Effector memory CD8-positive, alpha-beta T cell (primary cell): ENCODE measurements at regions not wholly inside any gene's neighbourhood (a gene's known extent, or its start where the extent isn't known, plus 50 kb on each side); places are given as distances from the start of the nearest gene placed in this dataset.
"Not testable (repeated sequence)": the region's sequence is repeated elsewhere in the genome, so short reads cannot be mapped to it uniquely, and the experiment has no call there.

Experiments
- ATAC-seq: fragments of 150-1000 bp; cut with Tn5 transposase; replicated peaks from 2 replicates; pipeline ENCODE4 v1.10.0; 2021; ENCODE audit warnings: mild to moderate bottlenecking, moderate library complexity
- DNase-seq, 3 experiments: peaks; one replicate each; pipeline ENCODE4 v3.0.0; 2021
- H3K27ac Mint-ChIP-seq, 2 donors: one replicate each; pipeline ENCODE4 v1.8.0; 2022; ENCODE audit warnings: mild to moderate bottlenecking in 2 of 2, mixed read lengths in 2 of 2, moderate library complexity in 2 of 2
- H3K27me3 Mint-ChIP-seq, 2 donors: one replicate each; pipeline ENCODE4 v1.8.0; 2022; ENCODE audit warnings: mixed read lengths in 2 of 2
- H3K36me3 Mint-ChIP-seq: one replicate; pipeline ENCODE4 v1.8.0; 2022; ENCODE audit warnings: mild to moderate bottlenecking, moderate library complexity, mixed read lengths; ENCODE audit not compliant: insufficient read depth
- H3K4me1 Mint-ChIP-seq, 2 donors: one replicate each; pipeline ENCODE4 v1.8.0; 2022; ENCODE audit warnings: low read depth in 2 of 2, mixed read lengths in 2 of 2
- H3K4me3 Mint-ChIP-seq, 2 donors: one replicate each; pipeline ENCODE4 v1.8.0; 2022; ENCODE audit warnings: mild to moderate bottlenecking in 2 of 2, mixed read lengths in 2 of 2, moderate library complexity in 2 of 2
- H3K9me3 Mint-ChIP-seq, 2 donors: one replicate each; pipeline ENCODE4 v1.8.0; 2022; ENCODE audit warnings: mixed read lengths in 2 of 2

- no peaks in the 10 kb centered on the region for H3K9me3 Mint-ChIP-seq
- H3K27ac Mint-ChIP-seq: no peak overlapping the region
These were observed 213.7 kb downstream of the TEX13C start for GRCh38 chrX:125533352-125533751.

GRCh38 chrX:125544031-125544660 lies 224.5 kb downstream of the TEX13C start:
- Mint-ChIP-seq H3K27me3 (no peaks in the 10 kb centered on the region), H3K36me3 (no peaks in the 10 kb centered on the region), H3K4me3 (no peak overlapping the region), H3K4me1 (no peaks in the 10 kb centered on the region), H3K9me3 (peaks cover 0 to 3% of the 10 kb centered on the region in 2 donors), H3K27ac (no peak overlapping the region)
- DNase-seq: no peak
- ATAC-seq: no peak

More at GRCh38 chrX:125533352-125533751, 213.7 kb downstream of the TEX13C start:
- no peak overlapping the region for H3K4me3 Mint-ChIP-seq
- ATAC-seq: no peak
- no peaks in the 10 kb centered on the region for H3K4me1 Mint-ChIP-seq
- DNase-seq: no peak
- no peaks in the 10 kb centered on the region for H3K27me3 Mint-ChIP-seq
- H3K36me3 Mint-ChIP-seq: no peaks in the 10 kb centered on the region

- H3K27ac Mint-ChIP-seq: no peak overlapping the region
- peaks cover 0 to 3% of the 10 kb centered on the region in 2 donors for H3K9me3 Mint-ChIP-seq
- H3K36me3 Mint-ChIP-seq: no peaks in the 10 kb centered on the region
- DNase-seq: no peak
- no peaks in the 10 kb centered on the region for H3K27me3 Mint-ChIP-seq
- H3K4me1 Mint-ChIP-seq: no peaks in the 10 kb centered on the region
- no peak overlapping the region for H3K4me3 Mint-ChIP-seq
- ATAC-seq: no peak
These were observed 225.2 kb downstream of the TEX13C start for GRCh38 chrX:125544856-125545255.

- Mint-ChIP-seq H3K27me3 (no peaks in the 10 kb centered on the region), H3K4me1 (no peaks in the 10 kb centered on the region), H3K9me3 (no peaks in the 10 kb centered on the region), H3K36me3 (no peaks in the 10 kb centered on the region), H3K27ac (no peak overlapping the region), H3K4me3 (no peak overlapping the region)
- no peak for ATAC-seq
- DNase-seq: no peak
These were observed 257.8 kb downstream of the TEX13C start for GRCh38 chrX:125577479-125577878.

- DNase-seq: no peak
These were observed 284.8 kb downstream of the TEX13C start for GRCh38 chrX:125604448-125604847.

GRCh38 chrX:125605145-125605544 lies 285.5 kb downstream of the TEX13C start:
- H3K36me3 Mint-ChIP-seq: no peaks in the 10 kb centered on the region
- H3K4me1 Mint-ChIP-seq: no peaks in the 10 kb centered on the region
- DNase-seq (no peak), ATAC-seq (no peak)
- H3K9me3 Mint-ChIP-seq: no peaks in the 10 kb centered on the region
- H3K27ac Mint-ChIP-seq: no peak overlapping the region
- H3K4me3 Mint-ChIP-seq: no peak overlapping the region
- H3K27me3 Mint-ChIP-seq: no peaks in the 10 kb centered on the region

More at GRCh38 chrX:125604448-125604847, 284.8 kb downstream of the TEX13C start:
- no peaks in the 10 kb centered on the region for H3K36me3 Mint-ChIP-seq
- H3K4me3 Mint-ChIP-seq: no peak overlapping the region
- H3K9me3 Mint-ChIP-seq: peaks cover 0 to 2% of the 10 kb centered on the region in 2 donors
- H3K27ac Mint-ChIP-seq: no peak overlapping the region
- H3K27me3 Mint-ChIP-seq: no peaks in the 10 kb centered on the region
- ATAC-seq: no peak
- H3K4me1 Mint-ChIP-seq: no peaks in the 10 kb centered on the region

GRCh38 chrX:125614591-125615343 lies 295.1 kb downstream of the TEX13C start:
- not testable (repeated sequence) for H3K4me3 Mint-ChIP-seq

GRCh38 chrX:125620715-125621587 lies 301.3 kb downstream of the TEX13C start:
- Mint-ChIP-seq H3K36me3 (no peaks in the 10 kb centered on the region), H3K9me3 (no peaks in the 10 kb centered on the region), H3K27ac (peak overlapping the region in 1 of 2 donors; percentile 13), H3K4me3 (no peak overlapping the region), H3K27me3 (no peaks in the 10 kb centered on the region), H3K4me1 (no peaks in the 10 kb centered on the region)
- ATAC-seq (no peak), DNase-seq (no peak)

More at GRCh38 chrX:125614591-125615343, 295.1 kb downstream of the TEX13C start:
- H3K9me3 Mint-ChIP-seq, ATAC-seq, DNase-seq, H3K27ac Mint-ChIP-seq, H3K4me1 Mint-ChIP-seq, H3K27me3 Mint-ChIP-seq, H3K36me3 Mint-ChIP-seq: not testable (repeated sequence)

GRCh38 chrX:125621588-125621927 lies 301.9 kb downstream of the TEX13C start:
- no peak for ATAC-seq
- no peak overlapping the region for H3K4me3 Mint-ChIP-seq
- DNase-seq: no peak
- no peaks in the 10 kb centered on the region for H3K9me3 Mint-ChIP-seq
- no peaks in the 10 kb centered on the region for H3K4me1 Mint-ChIP-seq
- H3K27me3 Mint-ChIP-seq: no peaks in the 10 kb centered on the region
- no peaks in the 10 kb centered on the region for H3K36me3 Mint-ChIP-seq
- peak overlapping the region in 1 of 2 donors; percentile 13 for H3K27ac Mint-ChIP-seq

- Mint-ChIP-seq H3K27me3 (no peaks in the 10 kb centered on the region), H3K4me3 (no peak overlapping the region), H3K9me3 (no peaks in the 10 kb centered on the region), H3K27ac (no peak overlapping the region), H3K36me3 (no peaks in the 10 kb centered on the region), H3K4me1 (no peaks in the 10 kb centered on the region)
- DNase-seq (no peak), ATAC-seq (no peak)
These were observed 303.2 kb downstream of the TEX13C start for GRCh38 chrX:125622899-125623298.

- H3K27ac Mint-ChIP-seq: no peak overlapping the region
- H3K4me3 Mint-ChIP-seq: no peak overlapping the region
- no peak for DNase-seq
- ATAC-seq: no peak
- no peaks in the 10 kb centered on the region for H3K36me3 Mint-ChIP-seq
- no peaks in the 10 kb centered on the region for H3K27me3 Mint-ChIP-seq
- no peaks in the 10 kb centered on the region for H3K4me1 Mint-ChIP-seq
- H3K9me3 Mint-ChIP-seq: no peaks in the 10 kb centered on the region
These were observed 308.0 kb downstream of the TEX13C start for GRCh38 chrX:125627676-125628075.

- Mint-ChIP-seq H3K27ac (no peak overlapping the region), H3K36me3 (no peaks in the 10 kb centered on the region), H3K4me1 (no peaks in the 10 kb centered on the region), H3K27me3 (no peaks in the 10 kb centered on the region), H3K4me3 (no peak overlapping the region), H3K9me3 (no peaks in the 10 kb centered on the region)
- DNase-seq: no peak
- no peak for ATAC-seq
These were observed 308.8 kb downstream of the TEX13C start for GRCh38 chrX:125628435-125628834.

GRCh38 chrX:125641405-125641804 lies 321.7 kb downstream of the TEX13C start:
- Mint-ChIP-seq H3K4me3 (no peak overlapping the region), H3K27me3 (no peaks in the 10 kb centered on the region), H3K4me1 (no peaks in the 10 kb centered on the region), H3K9me3 (no peaks in the 10 kb centered on the region), H3K27ac (no peak overlapping the region), H3K36me3 (no peaks in the 10 kb centered on the region)
- DNase-seq: no peak
- ATAC-seq: no peak
